HG02678 (cell line): ENCODE measurements at regions not wholly inside any gene's neighbourhood (a gene's known extent, or its start where the extent isn't known, plus 50 kb on each side); places are given as distances from the start of the nearest gene placed in this dataset.

Source experiments
- ATAC-seq: cut with Tn5 transposase; IDR thresholded peaks from one replicate; pipeline ENCODE4 v1.9.1; 2021; ENCODE audit warnings: mild to moderate bottlenecking, moderate library complexity; ENCODE audit not compliant: unreplicated experiment

- ATAC-seq, result no peak
Observed at GRCh38 chr10:2296179-2296891, 559.0 kb upstream of the ADARB2 start.

- no peak for ATAC-seq
Observed at GRCh38 chr10:2294739-2295138, 557.4 kb upstream of the ADARB2 start.

GRCh38 chr10:2284071-2284470 lies 546.7 kb upstream of the ADARB2 start:
- ATAC-seq, result no peak

- no peak for ATAC-seq
Observed at GRCh38 chr10:2282202-2282601, 544.9 kb upstream of the ADARB2 start.

- no peak for ATAC-seq
Observed at GRCh38 chr10:2280713-2281300, 543.5 kb upstream of the ADARB2 start.

- no peak for ATAC-seq
Observed at GRCh38 chr10:2279711-2280110, 542.4 kb upstream of the ADARB2 start.

- no peak for ATAC-seq
Observed at GRCh38 chr10:2278363-2278762, 541.0 kb upstream of the ADARB2 start.

- no peak for ATAC-seq
Observed at GRCh38 chr10:2263561-2263960, 526.2 kb upstream of the ADARB2 start.

- no peak for ATAC-seq
Observed at GRCh38 chr10:2262878-2263277, 525.6 kb upstream of the ADARB2 start.

- ATAC-seq, result no peak
Observed at GRCh38 chr10:2262333-2262732, 525.0 kb upstream of the ADARB2 start.

GRCh38 chr10:2256241-2256640 lies 518.9 kb upstream of the ADARB2 start:
- no peak for ATAC-seq

- ATAC-seq, result no peak
Observed at GRCh38 chr10:2252096-2252495, 514.8 kb upstream of the ADARB2 start.

- ATAC-seq, result no peak
Observed at GRCh38 chr10:2251631-2252030, 514.3 kb upstream of the ADARB2 start.

GRCh38 chr10:2246747-2247146 lies 509.4 kb upstream of the ADARB2 start:
- ATAC-seq, result no peak

GRCh38 chr10:2245580-2245979 lies 508.3 kb upstream of the ADARB2 start:
- no peak for ATAC-seq

- no peak for ATAC-seq
Observed at GRCh38 chr10:2244471-2244870, 507.1 kb upstream of the ADARB2 start.

GRCh38 chr10:2236876-2237275 lies 499.6 kb upstream of the ADARB2 start:
- ATAC-seq, result no peak

- no peak for ATAC-seq
Observed at GRCh38 chr10:2232479-2232878, 495.2 kb upstream of the ADARB2 start.

- no peak for ATAC-seq
Observed at GRCh38 chr10:2230478-2230877, 493.2 kb upstream of the ADARB2 start.

GRCh38 chr10:2228320-2228901 lies 491.1 kb upstream of the ADARB2 start:
- no peak for ATAC-seq

GRCh38 chr10:2225609-2226008 lies 488.3 kb upstream of the ADARB2 start:
- ATAC-seq, result no peak

GRCh38 chr10:2223548-2224320 lies 486.4 kb upstream of the ADARB2 start:
- no peak for ATAC-seq
